ENCODE measurements at regions not wholly inside any gene's neighbourhood (a gene's known extent, or its start where the extent isn't known, plus 50 kb on each side); places are given as distances from the start of the nearest gene placed in this dataset.
"Not testable (repeated sequence)": the region's sequence is repeated elsewhere in the genome, so short reads cannot be mapped to it uniquely, and the experiment has no call there.

GRCh38 chr2:12448846-12449505 is 267.8 kb upstream of the TRIB2 start:
- no peak for DNase-seq (ENCODE audit: low spot score)

- no peak for DNase-seq (ENCODE audit: low spot score)
Measured at GRCh38 chr2:12451726-12452125, 265.0 kb upstream of the TRIB2 start.

- no peak for DNase-seq (ENCODE audit: low spot score)
Measured at GRCh38 chr2:12452185-12452584, 264.6 kb upstream of the TRIB2 start.

- no peak for DNase-seq (ENCODE audit: low spot score)
Measured at GRCh38 chr2:12453731-12454130, 263.0 kb upstream of the TRIB2 start.

- no peak for DNase-seq (ENCODE audit: low spot score)
Measured at GRCh38 chr2:12455661-12456060, 261.1 kb upstream of the TRIB2 start.

GRCh38 chr2:12456293-12457106 is 260.2 kb upstream of the TRIB2 start:
- DNase-seq (ENCODE audit: low spot score): no peak

- no peak for DNase-seq (ENCODE audit: low spot score)
Measured at GRCh38 chr2:12457831-12458230, 258.9 kb upstream of the TRIB2 start.

- DNase-seq (ENCODE audit: low spot score): no peak
Measured at GRCh38 chr2:12463189-12463588, 253.5 kb upstream of the TRIB2 start.

GRCh38 chr2:12465631-12466135 is 251.1 kb upstream of the TRIB2 start:
- no peak for DNase-seq (ENCODE audit: low spot score)

GRCh38 chr2:12467303-12467702 is 249.4 kb upstream of the TRIB2 start:
- DNase-seq (ENCODE audit: low spot score): no peak

GRCh38 chr2:12469141-12469561 is 247.6 kb upstream of the TRIB2 start:
- DNase-seq (ENCODE audit: low spot score): no peak

- DNase-seq (ENCODE audit: low spot score): not testable (repeated sequence)
Measured at GRCh38 chr2:12472265-12472664, 244.5 kb upstream of the TRIB2 start.

- no peak for DNase-seq (ENCODE audit: low spot score)
Measured at GRCh38 chr2:12478151-12479064, 238.3 kb upstream of the TRIB2 start.

GRCh38 chr2:12479065-12479601 is 237.6 kb upstream of the TRIB2 start:
- no peak for DNase-seq (ENCODE audit: low spot score)

- DNase-seq (ENCODE audit: low spot score): no peak
Measured at GRCh38 chr2:12484536-12485115, 232.1 kb upstream of the TRIB2 start.

- DNase-seq (ENCODE audit: low spot score): no peak
Measured at GRCh38 chr2:12486205-12487118, 230.3 kb upstream of the TRIB2 start.

- DNase-seq (ENCODE audit: low spot score): no peak
Measured at GRCh38 chr2:12487253-12488004, 229.3 kb upstream of the TRIB2 start.

GRCh38 chr2:12488352-12489318 is 228.1 kb upstream of the TRIB2 start:
- DNase-seq (ENCODE audit: low spot score): peak; percentile 49
